ENCODE measurements at regions not wholly inside any gene's neighbourhood (a gene's known extent, or its start where the extent isn't known, plus 50 kb on each side); places are given as distances from the start of the nearest gene placed in this dataset.

DNA sequence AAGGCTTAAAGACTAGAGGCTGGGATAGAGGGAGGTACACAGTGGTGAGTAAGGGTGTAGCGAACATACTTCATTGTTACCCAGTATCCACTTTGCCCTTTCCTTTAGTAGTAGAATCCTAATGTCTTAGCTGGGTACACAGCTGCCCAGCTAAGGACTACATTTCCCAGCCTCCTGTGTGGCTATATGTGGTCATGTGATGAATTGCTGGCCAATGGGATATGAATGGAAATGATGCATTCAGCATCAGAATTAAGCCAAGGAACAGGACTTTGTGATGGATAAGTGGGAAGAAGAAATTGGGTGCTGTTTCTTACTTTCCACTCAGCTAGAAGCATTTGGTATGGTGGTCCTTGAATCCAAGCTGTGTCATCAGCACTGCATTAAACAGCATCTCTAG lies 55.9 kb downstream of the FOXL1 start:
- TF ChIP-seq ZNF274 (IDR thresholded peaks at IDR 0.05; ENCODE audit: low read depth, low read length): no peak
- no peak for TF ChIP-seq SUZ12 (IDR thresholded peaks at IDR 0.05; ENCODE audit: extremely low read depth, insufficient read depth, insufficient read length)
- no peak for TF ChIP-seq YY1 (IDR thresholded peaks at IDR 0.05; ENCODE audit: insufficient read depth, insufficient read length)
